Fibroblast of pulmonary artery (primary cell): ENCODE measurements at regions not wholly inside any gene's neighbourhood (a gene's known extent, or its start where the extent isn't known, plus 50 kb on each side); places are given as distances from the start of the nearest gene placed in this dataset.

Experiments used
- DNase-seq: peaks from one replicate; pipeline ENCODE4 v3.0.0-alpha.2; 2010; ENCODE audit warnings: low read depth
- H3K4me3 ChIP-seq: replicated peaks from 2 replicates; pipeline ENCODE4 v1.5.1; 2011; ENCODE audit warnings: low read depth, mild to moderate bottlenecking, control low read depth, low read length, moderate library complexity
- TF ChIP-seq, protein P1 (sequence below): IDR thresholded peaks from 2 replicates; pipeline ENCODE4 v1.5.1; 2011; ENCODE audit warnings: mild to moderate bottlenecking, control low read depth, low read length, inconsistent platforms; ENCODE audit errors: missing control alignments

DNA sequence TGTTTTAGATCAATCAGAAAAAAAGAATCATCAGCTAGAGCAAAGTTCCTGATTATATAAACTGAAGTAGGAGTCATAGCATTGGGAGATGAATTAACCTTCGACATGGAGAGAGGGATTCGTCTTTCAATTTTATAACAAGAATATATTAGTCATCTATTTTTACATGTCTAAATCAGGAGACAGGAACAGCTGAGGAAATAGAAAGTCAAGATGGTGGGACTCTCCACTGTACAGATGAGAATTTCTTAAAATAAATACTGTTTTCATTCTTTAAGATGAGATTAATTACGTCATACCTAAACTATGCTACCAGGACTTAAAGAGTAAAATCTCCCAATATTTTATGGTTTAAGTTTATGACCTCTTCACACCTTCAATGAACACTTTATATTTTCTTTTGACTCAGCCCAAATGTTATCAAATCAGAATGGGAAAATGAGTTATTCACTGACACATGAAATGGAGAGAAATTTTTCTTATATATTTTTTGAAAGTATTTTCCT lies 1137.7 kb downstream of the EPHA7 start:
- no peak for DNase-seq
- TF ChIP-seq, protein P1, sequence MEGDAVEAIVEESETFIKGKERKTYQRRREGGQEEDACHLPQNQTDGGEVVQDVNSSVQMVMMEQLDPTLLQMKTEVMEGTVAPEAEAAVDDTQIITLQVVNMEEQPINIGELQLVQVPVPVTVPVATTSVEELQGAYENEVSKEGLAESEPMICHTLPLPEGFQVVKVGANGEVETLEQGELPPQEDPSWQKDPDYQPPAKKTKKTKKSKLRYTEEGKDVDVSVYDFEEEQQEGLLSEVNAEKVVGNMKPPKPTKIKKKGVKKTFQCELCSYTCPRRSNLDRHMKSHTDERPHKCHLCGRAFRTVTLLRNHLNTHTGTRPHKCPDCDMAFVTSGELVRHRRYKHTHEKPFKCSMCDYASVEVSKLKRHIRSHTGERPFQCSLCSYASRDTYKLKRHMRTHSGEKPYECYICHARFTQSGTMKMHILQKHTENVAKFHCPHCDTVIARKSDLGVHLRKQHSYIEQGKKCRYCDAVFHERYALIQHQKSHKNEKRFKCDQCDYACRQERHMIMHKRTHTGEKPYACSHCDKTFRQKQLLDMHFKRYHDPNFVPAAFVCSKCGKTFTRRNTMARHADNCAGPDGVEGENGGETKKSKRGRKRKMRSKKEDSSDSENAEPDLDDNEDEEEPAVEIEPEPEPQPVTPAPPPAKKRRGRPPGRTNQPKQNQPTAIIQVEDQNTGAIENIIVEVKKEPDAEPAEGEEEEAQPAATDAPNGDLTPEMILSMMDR: no peak
- H3K4me3 ChIP-seq: no peak overlapping the region

DNA sequence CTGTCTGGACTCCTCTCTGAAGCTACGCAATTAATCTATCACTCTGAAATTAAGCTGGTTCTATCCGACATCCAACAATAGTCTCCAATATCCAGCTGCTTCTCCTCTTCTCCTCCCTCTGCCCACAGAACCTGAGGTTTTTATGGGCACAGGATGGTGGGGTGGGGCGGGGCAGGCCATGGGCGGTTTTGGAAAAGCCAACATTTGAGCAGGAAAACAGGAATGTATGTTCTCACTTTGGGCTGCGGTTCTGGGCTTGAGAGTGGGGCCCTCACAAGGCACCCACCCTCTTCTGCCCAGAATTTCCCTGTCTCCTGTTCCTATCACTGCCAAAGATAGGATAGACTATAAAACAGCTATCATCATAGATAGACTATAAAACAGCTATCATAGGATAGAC lies 1144.2 kb downstream of the EPHA7 start:
- TF ChIP-seq, protein P1: no peak
- no peak overlapping the region for H3K4me3 ChIP-seq
- no peak for DNase-seq

GRCh38 chr6:92274588-92274987 lies 1144.8 kb downstream of the EPHA7 start:
- TF ChIP-seq, protein P1: no peak
- DNase-seq: no peak
- no peak overlapping the region for H3K4me3 ChIP-seq

DNA sequence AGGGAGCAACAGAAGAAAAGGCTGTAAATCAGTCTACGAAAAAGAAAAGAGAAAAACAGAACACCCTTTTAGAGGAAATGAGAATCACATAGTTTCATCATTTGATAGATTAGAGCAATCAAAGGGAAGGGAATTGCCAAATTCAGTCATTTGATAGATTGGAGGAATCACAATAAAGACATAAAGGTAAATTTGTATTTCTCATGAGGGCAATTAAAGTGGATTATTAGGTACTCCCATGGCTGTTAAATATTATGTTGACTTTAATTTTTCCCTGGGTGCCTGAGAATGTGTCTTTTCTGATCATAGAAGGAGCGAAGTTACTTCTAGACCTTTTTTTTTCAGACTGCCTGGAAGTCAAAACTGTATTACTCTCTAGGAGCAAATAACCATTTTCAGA lies 1145.7 kb downstream of the EPHA7 start:
- no peak overlapping the region for H3K4me3 ChIP-seq
- TF ChIP-seq, protein P1: no peak
- no peak for DNase-seq

DNA sequence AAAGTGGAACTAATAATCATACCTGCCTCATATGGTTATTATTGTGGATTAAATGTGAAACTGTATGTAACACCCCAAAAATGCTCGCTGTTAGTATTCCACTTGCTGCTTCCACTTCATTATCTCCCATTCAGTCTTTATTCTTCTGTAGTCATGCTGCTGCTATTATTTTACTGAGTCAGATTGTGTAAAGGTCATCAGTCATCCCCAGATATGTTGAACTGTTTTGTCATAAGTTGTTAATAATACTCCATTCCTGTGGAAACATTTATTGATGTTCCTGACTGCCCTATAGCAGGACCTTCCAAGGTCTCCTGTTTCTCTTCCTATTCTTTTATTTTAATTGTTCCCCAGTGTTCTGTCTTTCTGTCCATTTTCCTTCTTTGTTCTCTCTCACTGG lies 1148.3 kb downstream of the EPHA7 start:
- DNase-seq: no peak
- TF ChIP-seq, protein P1: no peak
- no peak overlapping the region for H3K4me3 ChIP-seq

DNA sequence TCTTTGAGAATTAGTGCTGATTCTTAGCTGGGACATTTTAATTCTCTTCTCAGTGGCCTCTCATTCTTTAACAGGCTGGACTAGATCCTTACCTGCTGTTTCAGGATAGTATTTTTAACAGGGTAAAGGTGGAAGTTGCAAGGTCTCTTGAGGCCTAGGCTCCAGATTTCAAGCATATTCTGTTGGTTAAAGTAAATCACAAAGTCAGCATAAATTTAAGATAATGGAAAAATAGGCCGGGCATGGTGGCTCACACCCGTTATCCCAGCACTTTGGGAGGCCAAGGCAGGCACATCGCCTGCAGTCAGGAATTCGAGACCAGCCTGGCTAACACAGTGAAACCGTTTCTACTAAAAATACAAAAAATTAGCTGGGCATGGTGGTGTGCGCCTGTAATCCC lies 1149.0 kb downstream of the EPHA7 start:
- TF ChIP-seq, protein P1: no peak
- no peak overlapping the region for H3K4me3 ChIP-seq
- DNase-seq: no peak

- H3K4me3 ChIP-seq: no peak overlapping the region
- DNase-seq: no peak
- TF ChIP-seq, protein P1: no peak
These were observed 1152.0 kb downstream of the EPHA7 start for GRCh38 chr6:92267335-92267734.
